HCT116 (cell line): ENCODE measurements at regions not wholly inside any gene's neighbourhood (a gene's known extent, or its start where the extent isn't known, plus 50 kb on each side); places are given as distances from the start of the nearest gene placed in this dataset.

Experiments
- ATAC-seq: fragments of 200-7000 bp; cut with Tn5 transposase; 2 replicates; pipeline ENCODE4 v1.9.1; 2020; ENCODE audit warnings: mild to moderate bottlenecking, moderate library complexity
- BruUV-seq: library from RNA; stranded (reverse); fragments of 400-500 nt; replicated peaks from 2 replicates; lab custom pipeline; 2021; lab: Mats Ljungman, UMichigan
- CTCF ChIA-PET: fragments of 300-600 bp; sonication (Branson Sonifier 250); formaldehyde crosslinking; loops from one replicate; lab custom pipeline; 2021; ENCODE audit warnings: antibody characterized with exemption; lab: Charles Lee
- POLR2A ChIA-PET: fragments of 300-600, 350-600 bp; sonication (Branson Sonifier 250); formaldehyde crosslinking; loops from one replicate; lab custom pipeline; 2021; ENCODE audit warnings: antibody characterized with exemption; lab: Charles Lee
- RAD21 ChIA-PET, 2 experiments: fragments of 300-600 bp; sonication (Branson Sonifier 250); formaldehyde crosslinking; loops; one replicate each; lab custom pipeline; 2023; ENCODE audit warnings: low total read pairs in 2 of 2; ENCODE audit not compliant: uncharacterized antibody in 2 of 2, unreplicated experiment in 2 of 2, low non-redundant PET in 1 of 2; lab: Charles Lee
- DNase-seq: peaks from one replicate; pipeline ENCODE4 v3.0.0-alpha.2; 2010; ENCODE audit warnings: low read depth, low spot score
- H2AFZ ChIP-seq: fragments of 200-600 bp; shearing (Covaris generic), sonication (generic); 2 replicates; pipeline ENCODE4 v1.6.1; 2017; ENCODE audit warnings: low read depth, mixed run types, mixed read lengths, antibody characterized with exemption, low read length; ENCODE audit not compliant: poor library complexity, severe bottlenecking
- H3K27ac ChIP-seq: 2 replicates; pipeline ENCODE4 v1.5.1; 2012; ENCODE audit warnings: low read depth, low read length
- H3K27me3 ChIP-seq: fragments of 200-600 bp; sonication (generic); 2 replicates; pipeline ENCODE4 v1.6.1; 2016; ENCODE audit warnings: mixed run types, low read length, mixed read lengths; ENCODE audit not compliant: insufficient read depth
- H3K36me3 ChIP-seq, 2 experiments: fragments of 200-500 bp in 1 of 2; fragments of 200-600 bp in 1 of 2; sonication (Bioruptor generic) in 1 of 2; sonication (generic) in 1 of 2; 2 replicates each; pipeline versions ENCODE4 v1.5.1 to v1.6.1; 2014 to 2016; ENCODE audit warnings: low read length in 2 of 2, inconsistent platforms in 1 of 2, mixed read lengths in 1 of 2, mixed run types in 1 of 2; ENCODE audit not compliant: insufficient read depth in 2 of 2, control insufficient read depth in 1 of 2
- H3K4me1 ChIP-seq, 2 experiments: fragments of 200-600 bp in 1 of 2; sonication (generic) in 1 of 2; 2 replicates each; pipeline versions ENCODE4 v1.5.1 to v1.6.1; 2012 to 2017; ENCODE audit warnings: low read length in 2 of 2, inconsistent platforms in 1 of 2, mild to moderate bottlenecking in 1 of 2, mixed read lengths in 1 of 2, mixed run types in 1 of 2, moderate library complexity in 1 of 2; ENCODE audit not compliant: insufficient read depth in 2 of 2, control insufficient read depth in 1 of 2
- H3K4me2 ChIP-seq: fragments of 200-600 bp; sonication (generic); 2 replicates; pipeline ENCODE4 v1.6.1; 2017; ENCODE audit warnings: mixed run types, low read length, mixed read lengths
- H3K4me3 ChIP-seq, 2 experiments: fragments of 200-600 bp in 1 of 2; sonication (generic) in 1 of 2; replicated peaks in 1 of 2; 2 replicates each; pipeline ENCODE4 v1.5.1; 2011 to 2016; ENCODE audit warnings: low read length in 2 of 2, control low read depth in 1 of 2, low read depth in 1 of 2, mild to moderate bottlenecking in 1 of 2, mixed read lengths in 1 of 2, mixed run types in 1 of 2
- H3K79me2 ChIP-seq: fragments of 200-600 bp; sonication (generic); 2 replicates; pipeline ENCODE4 v1.6.1; 2017; ENCODE audit warnings: mild to moderate bottlenecking, mixed run types, low read length, moderate library complexity, mixed read lengths; ENCODE audit not compliant: insufficient read depth
- H3K9ac ChIP-seq: fragments of 200-600 bp; sonication (generic); 2 replicates; pipeline ENCODE4 v1.6.1; 2016; ENCODE audit warnings: low read length, mixed read lengths
- H3K9me2 ChIP-seq: fragments of 200-600 bp; sonication (generic), shearing (Covaris generic); 2 replicates; pipeline ENCODE4 v1.6.1; 2017; ENCODE audit warnings: mixed run types, mild to moderate bottlenecking, moderate library complexity; ENCODE audit not compliant: insufficient read depth
- H3K9me3 ChIP-seq, 2 experiments: fragments of 200-500 bp in 1 of 2; fragments of 200-600 bp in 1 of 2; sonication (Bioruptor generic) in 1 of 2; sonication (generic) in 1 of 2; 2 replicates each; pipeline ENCODE4 v1.6.1; 2014 to 2017; ENCODE audit warnings: low read length in 2 of 2, mixed read lengths in 2 of 2, inconsistent platforms in 1 of 2, low read depth in 1 of 2, mild to moderate bottlenecking in 1 of 2, mixed run types in 1 of 2, moderate library complexity in 1 of 2; ENCODE audit not compliant: control insufficient read depth in 1 of 2, insufficient read depth in 1 of 2
- H4K20me1 ChIP-seq: fragments of 200-600 bp; sonication (generic), shearing (Covaris generic); 2 replicates; pipeline ENCODE4 v1.6.1; 2017; ENCODE audit warnings: mixed run types, mild to moderate bottlenecking, moderate library complexity; ENCODE audit not compliant: insufficient read depth
- ATF3 ChIP-seq: IDR thresholded peaks from 2 replicates; pipeline ENCODE4 v1.6.1; 2012
- CTCF ChIP-seq, 3 experiments: fragments of 200-600 bp in 1 of 3; sonication (generic) in 1 of 3; IDR thresholded peaks in 2 of 3; conservative IDR thresholded peaks in 1 of 3; 2 replicates each; pipeline ENCODE4 v1.5.1; 2012 to 2017; ENCODE audit warnings: low read depth in 2 of 3, low read length in 2 of 3, antibody characterized with exemption in 1 of 3, borderline replicate concordance in 1 of 3, control low read depth in 1 of 3, mild to moderate bottlenecking in 1 of 3, mixed read lengths in 1 of 3, mixed run types in 1 of 3, moderate library complexity in 1 of 3; ENCODE audit not compliant: insufficient read depth in 1 of 3
- EGR1 ChIP-seq: IDR thresholded peaks from 2 replicates; pipeline ENCODE4 v1.6.1; 2012; ENCODE audit warnings: low read depth
- ELF1 ChIP-seq: IDR thresholded peaks from 2 replicates; pipeline ENCODE4 v1.6.1; 2012; ENCODE audit warnings: low read depth, borderline replicate concordance
- EZH2 ChIP-seq: fragments of 200-600 bp; sonication (generic); IDR thresholded peaks from 2 replicates; pipeline ENCODE4 v1.6.1; 2017; ENCODE audit warnings: antibody characterized with exemption, mixed run types
- POLR2A ChIP-seq: IDR thresholded peaks from 2 replicates; pipeline ENCODE4 v1.7.0; 2011; ENCODE audit warnings: borderline replicate concordance; ENCODE audit not compliant: insufficient read depth, insufficient read length; ENCODE audit errors: extremely low read depth
- REST ChIP-seq: IDR thresholded peaks from 2 replicates; pipeline ENCODE4 v1.6.1; 2012; ENCODE audit warnings: low read depth
- SP1 ChIP-seq: IDR thresholded peaks from 2 replicates; pipeline ENCODE4 v1.6.1; 2012; ENCODE audit warnings: low read depth
- ZBTB33 ChIP-seq: IDR thresholded peaks from 2 replicates; pipeline ENCODE4 v1.6.1; 2011; ENCODE audit warnings: mild to moderate bottlenecking, low read length, moderate library complexity; ENCODE audit not compliant: insufficient replicate concordance; ENCODE audit errors: extremely low read depth
- ZFX ChIP-seq: fragments of 450-650 bp; IDR thresholded peaks from 2 replicates; pipeline ENCODE4 v1.6.1; 2017
- ZNF274 ChIP-seq: fragments of 200-500 bp; sonication (Bioruptor generic); IDR thresholded peaks from 2 replicates; pipeline ENCODE4 v1.6.1; 2014; ENCODE audit warnings: mild to moderate bottlenecking, low read depth, low read length, inconsistent platforms
- intact Hi-C: fragments of 100-400 bp; cut with micrococcal nuclease; formaldehyde crosslinking; loops from 2 replicates; pipeline ENCODE4 v1.10.0; 2022

GRCh38 chr14:55760789-55761566 lies 181.0 kb downstream of the KTN1 start:
- Histone ChIP-seq H3K9ac (no peak overlapping the region), H3K79me2 (no peaks in the 10 kb centered on the region), H3K36me3 (no peaks in the 10 kb centered on the region), H3K4me3 (no peak overlapping the region), H3K4me1 (no peaks in the 10 kb centered on the region), H3K27ac (no peak overlapping the region), H4K20me1 (no peaks in the 10 kb centered on the region), H2AFZ (no peak overlapping the region), H3K27me3 (no peaks in the 10 kb centered on the region), H3K9me3 (no peaks in the 10 kb centered on the region), H3K9me2 (no peaks in the 10 kb centered on the region), H3K4me2 (no peak overlapping the region)
- DNase-seq (no peak), ATAC-seq (no peak)
- TF ChIP-seq ELF1: no peak
- TF ChIP-seq ZBTB33: no peak
- no peak for TF ChIP-seq SP1
- no peak for TF ChIP-seq POLR2A
- no peak for TF ChIP-seq ATF3
- TF ChIP-seq CTCF (IDR thresholded peaks at IDR 0.05 in 2 of 3, conservative IDR thresholded peaks at IDR 0.05 in 1 of 3; ENCODE audit: borderline replicate concordance in 1 of 3, insufficient read depth in 1 of 3, low read depth in 2 of 3, low read length in 2 of 3): no peak
- TF ChIP-seq ZFX: no peak
- TF ChIP-seq EGR1: no peak
- no peak for TF ChIP-seq ZNF274
- no peak for TF ChIP-seq EZH2
- TF ChIP-seq REST: no peak
- intact Hi-C loops: no loop called here
- BruUV-seq: no TSS peak
- ChIA-PET POLR2A (no interaction called here), CTCF (no interaction called here), RAD21 (no interaction called here)
